ENCODE measurements at regions not wholly inside any gene's neighbourhood (a gene's known extent, or its start where the extent isn't known, plus 50 kb on each side); places are given as distances from the start of the nearest gene placed in this dataset.

- no peak for TF ChIP-seq EP300 (IDR thresholded peaks at IDR 0.05)
- TF ChIP-seq CTCF (IDR thresholded peaks at IDR 0.05), result no peak
These were observed 806.4 kb downstream of the TRIB2 start for GRCh38 chr2:13522917-13523821.

All from tibial nerve (tissue), 4 donors.